H9 (cell line): ENCODE measurements at regions not wholly inside any gene's neighbourhood (a gene's known extent, or its start where the extent isn't known, plus 50 kb on each side); places are given as distances from the start of the nearest gene placed in this dataset.

Experiments used
- DNase-seq: peaks from one replicate; pipeline ENCODE4 v3.0.0-alpha.2; 2017
- H2AFZ ChIP-seq: one replicate; pipeline ENCODE4 v1.6.1; 2013; ENCODE audit warnings: mild to moderate bottlenecking, low read length, control low read depth, moderate library complexity
- H2AK5ac ChIP-seq: 2 replicates; pipeline ENCODE4 v1.6.1; 2013; ENCODE audit warnings: low read length, control low read depth, mixed read lengths; ENCODE audit not compliant: insufficient read length
- H2BK120ac ChIP-seq: one replicate; pipeline ENCODE4 v1.6.1; 2013; ENCODE audit warnings: low read depth, mild to moderate bottlenecking, low read length, control low read depth, inconsistent platforms; ENCODE audit not compliant: poor library complexity, severe bottlenecking
- H2BK12ac ChIP-seq: 2 replicates; pipeline ENCODE4 v1.6.1; 2013; ENCODE audit warnings: low read length, control low read depth, mixed read lengths, low read depth; ENCODE audit not compliant: insufficient read length
- H2BK15ac ChIP-seq: 2 replicates; pipeline ENCODE4 v1.6.1; 2013; ENCODE audit warnings: low read depth, low read length, control low read depth
- H2BK20ac ChIP-seq: one replicate; pipeline ENCODE4 v1.6.1; 2013; ENCODE audit warnings: low read depth, mild to moderate bottlenecking, low read length, control low read depth, inconsistent platforms; ENCODE audit not compliant: poor library complexity, severe bottlenecking
- H2BK5ac ChIP-seq: 2 replicates; pipeline ENCODE4 v1.6.1; 2013; ENCODE audit warnings: low read length, control low read depth, mixed read lengths; ENCODE audit not compliant: insufficient read length
- H3K14ac ChIP-seq: 2 replicates; pipeline ENCODE4 v1.6.1; 2013; ENCODE audit warnings: low read length, control low read depth; ENCODE audit not compliant: insufficient read depth
- H3K18ac ChIP-seq: 2 replicates; pipeline ENCODE4 v1.6.1; 2013; ENCODE audit warnings: low read depth, mild to moderate bottlenecking, mixed read lengths, low read length, control low read depth; ENCODE audit not compliant: insufficient read length
- H3K23ac ChIP-seq: 2 replicates; pipeline ENCODE4 v1.6.1; 2013; ENCODE audit warnings: low read length, control low read depth, mixed read lengths, low read depth; ENCODE audit not compliant: insufficient read length
- H3K23me2 ChIP-seq: 2 replicates; pipeline ENCODE4 v1.6.1; 2013; ENCODE audit warnings: low read depth, mild to moderate bottlenecking, mixed read lengths, low read length, control low read depth; ENCODE audit not compliant: insufficient read length, poor library complexity, severe bottlenecking
- H3K27ac ChIP-seq: 2 replicates; pipeline ENCODE4 v1.5.1; 2013; ENCODE audit warnings: low read length, control low read depth, mixed read lengths, low read depth; ENCODE audit not compliant: insufficient read length
- H3K27me3 ChIP-seq: 2 replicates; pipeline ENCODE4 v1.6.1; 2013; ENCODE audit warnings: low read length, control low read depth, inconsistent platforms; ENCODE audit not compliant: insufficient read depth
- H3K4ac ChIP-seq: 2 replicates; pipeline ENCODE4 v1.6.1; 2013; ENCODE audit warnings: low read depth, mild to moderate bottlenecking, control low read depth, inconsistent platforms, low read length, moderate library complexity
- H3K4me1 ChIP-seq: 2 replicates; pipeline ENCODE4 v1.6.1; 2013; ENCODE audit warnings: low read length, control low read depth, inconsistent platforms; ENCODE audit not compliant: insufficient read depth
- H3K4me2 ChIP-seq: 2 replicates; pipeline ENCODE4 v1.6.1; 2013; ENCODE audit warnings: low read length, control low read depth, mixed read lengths; ENCODE audit not compliant: insufficient read length, insufficient read depth
- H3K56ac ChIP-seq: 2 replicates; pipeline ENCODE4 v1.6.1; 2013; ENCODE audit warnings: low read depth, mild to moderate bottlenecking, mixed read lengths, low read length, control low read depth; ENCODE audit not compliant: insufficient read length
- H3K79me1 ChIP-seq: 2 replicates; pipeline ENCODE4 v1.6.1; 2013; ENCODE audit warnings: low read depth, mild to moderate bottlenecking, moderate library complexity, low read length, control low read depth, inconsistent platforms; ENCODE audit not compliant: insufficient read depth, poor library complexity, severe bottlenecking
- H3K79me2 ChIP-seq: 2 replicates; pipeline ENCODE4 v1.6.1; 2013; ENCODE audit warnings: low read length, control low read depth, inconsistent platforms; ENCODE audit not compliant: insufficient read depth
- H3K9ac ChIP-seq: 2 replicates; pipeline ENCODE4 v1.6.1; 2013; ENCODE audit warnings: low read length, control low read depth, mixed read lengths; ENCODE audit not compliant: insufficient read length; ENCODE audit errors: extremely low read depth
- H3K9me3 ChIP-seq: one replicate; pipeline ENCODE4 v1.6.1; 2013; ENCODE audit warnings: low read depth, low read length, inconsistent platforms; ENCODE audit not compliant: control insufficient read depth
- H3T11ph ChIP-seq: one replicate; pipeline ENCODE4 v1.6.1; 2013; ENCODE audit warnings: mild to moderate bottlenecking, low read length, control low read depth, inconsistent platforms
- H4K20me1 ChIP-seq: one replicate; pipeline ENCODE4 v1.6.1; 2013; ENCODE audit not compliant: control insufficient read depth, insufficient read length, insufficient read depth
- H4K5ac ChIP-seq: 2 replicates; pipeline ENCODE4 v1.6.1; 2013; ENCODE audit warnings: low read depth, mild to moderate bottlenecking, mixed read lengths, low read length, control low read depth; ENCODE audit not compliant: insufficient read length
- H4K8ac ChIP-seq: replicated peaks from 2 replicates; pipeline ENCODE4 v1.6.1; 2013; ENCODE audit warnings: low read length, control low read depth, mixed read lengths, low read depth; ENCODE audit not compliant: insufficient read length
- H4K91ac ChIP-seq: 2 replicates; pipeline ENCODE4 v1.6.1; 2013; ENCODE audit warnings: low read depth, mild to moderate bottlenecking, moderate library complexity, mixed read lengths, low read length, control low read depth; ENCODE audit not compliant: insufficient read length
- H3K27ac Mint-ChIP-seq, 3 experiments: 2 replicates in 2 of 3; 3 replicates in 1 of 3; pipeline ENCODE4 v1.8.0; 2020 to 2021; ENCODE audit warnings: mixed read lengths in 3 of 3, mild to moderate bottlenecking in 1 of 3, moderate library complexity in 1 of 3
- H3K27me3 Mint-ChIP-seq: 2 replicates; pipeline ENCODE4 v1.8.0; 2021; ENCODE audit warnings: low read depth, mild to moderate bottlenecking, moderate library complexity, mixed read lengths
- H3K36me3 Mint-ChIP-seq, 3 experiments: 2 replicates in 2 of 3; 3 replicates in 1 of 3; pipeline ENCODE4 v1.8.0; 2020 to 2021; ENCODE audit warnings: low read depth in 3 of 3, mixed read lengths in 3 of 3; ENCODE audit not compliant: insufficient read depth in 1 of 3
- H3K4me1 Mint-ChIP-seq, 2 experiments: 2 replicates each; pipeline ENCODE4 v1.8.0; 2020; ENCODE audit warnings: mixed read lengths in 2 of 2
- H3K4me3 Mint-ChIP-seq, 2 experiments: 2 replicates in 1 of 2; 3 replicates in 1 of 2; pipeline ENCODE4 v1.8.0; 2020 to 2021; ENCODE audit warnings: mild to moderate bottlenecking in 2 of 2, mixed read lengths in 2 of 2, moderate library complexity in 1 of 2
- H3K9me3 Mint-ChIP-seq, 2 experiments: 2 replicates in 1 of 2; 3 replicates in 1 of 2; pipeline ENCODE4 v1.8.0; 2020; ENCODE audit warnings: mild to moderate bottlenecking in 2 of 2, mixed read lengths in 2 of 2, moderate library complexity in 1 of 2
- WGBS: extraction: QIAGEN DNeasy Blood & Tissue Kit; methylation state at CpG from one replicate; pipeline ENCODE4 v1.1.7; 2013; ENCODE audit warnings: missing lambda C conversion rate, low lambda C conversion rate, mixed read lengths; ENCODE audit not compliant: insufficient read length; ENCODE audit errors: extremely low coverage; 5-methylcytosine and 5-hydroxymethylcytosine counted together
- TF ChIP-seq, protein P1 (sequence below): fragments of 200-600 bp; sonication (generic); conservative IDR thresholded peaks from 3 replicates; pipeline ENCODE4 v1.8.0; 2021; ENCODE audit warnings: antibody characterized with exemption, mild to moderate bottlenecking

DNA sequence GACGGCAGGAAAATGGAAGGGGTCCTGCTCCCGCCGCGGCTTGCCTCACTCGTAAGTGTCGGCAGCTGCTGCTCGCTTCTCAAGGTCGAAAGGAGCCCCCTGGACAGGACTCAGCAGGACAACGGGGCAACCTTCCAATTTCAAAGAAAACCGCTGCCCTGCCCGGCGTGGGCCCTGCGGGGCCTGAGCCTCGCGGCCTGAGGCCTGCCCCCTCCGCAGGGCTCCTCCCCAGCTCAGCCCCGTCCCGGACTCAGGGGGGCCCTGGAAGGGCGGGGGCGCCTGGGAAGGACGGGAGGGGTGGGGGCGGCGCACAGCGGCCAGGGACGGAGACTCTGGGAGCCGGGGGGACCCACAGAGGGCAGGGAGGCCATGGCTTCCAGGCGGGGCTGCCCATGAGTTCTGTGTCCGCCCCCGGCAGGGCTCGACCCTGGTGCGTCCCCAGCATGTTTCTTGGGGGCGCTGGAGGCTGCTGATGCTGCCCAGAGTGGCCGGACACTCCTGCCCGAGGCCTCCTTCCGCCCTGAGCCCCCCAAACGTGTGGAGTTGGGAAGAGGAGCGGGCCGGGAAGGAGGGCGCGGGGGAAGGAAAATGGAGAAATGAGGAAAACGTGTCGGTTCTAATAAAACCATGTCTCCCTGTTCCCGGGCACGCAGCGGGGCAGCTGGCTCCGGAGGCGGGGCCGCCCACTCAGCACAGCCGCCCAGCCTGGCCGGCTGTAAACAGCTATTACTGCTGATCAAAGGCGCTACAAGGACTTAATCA is 114.6 kb downstream of the DLL1 start:
- H3K14ac ChIP-seq, result no peak overlapping the region
- no peaks in the 10 kb centered on the region for H3K23me2 ChIP-seq
- H3K27ac Mint-ChIP-seq, result no peak overlapping the region
- no peak overlapping the region for H3K23ac ChIP-seq
- TF ChIP-seq, protein P1, sequence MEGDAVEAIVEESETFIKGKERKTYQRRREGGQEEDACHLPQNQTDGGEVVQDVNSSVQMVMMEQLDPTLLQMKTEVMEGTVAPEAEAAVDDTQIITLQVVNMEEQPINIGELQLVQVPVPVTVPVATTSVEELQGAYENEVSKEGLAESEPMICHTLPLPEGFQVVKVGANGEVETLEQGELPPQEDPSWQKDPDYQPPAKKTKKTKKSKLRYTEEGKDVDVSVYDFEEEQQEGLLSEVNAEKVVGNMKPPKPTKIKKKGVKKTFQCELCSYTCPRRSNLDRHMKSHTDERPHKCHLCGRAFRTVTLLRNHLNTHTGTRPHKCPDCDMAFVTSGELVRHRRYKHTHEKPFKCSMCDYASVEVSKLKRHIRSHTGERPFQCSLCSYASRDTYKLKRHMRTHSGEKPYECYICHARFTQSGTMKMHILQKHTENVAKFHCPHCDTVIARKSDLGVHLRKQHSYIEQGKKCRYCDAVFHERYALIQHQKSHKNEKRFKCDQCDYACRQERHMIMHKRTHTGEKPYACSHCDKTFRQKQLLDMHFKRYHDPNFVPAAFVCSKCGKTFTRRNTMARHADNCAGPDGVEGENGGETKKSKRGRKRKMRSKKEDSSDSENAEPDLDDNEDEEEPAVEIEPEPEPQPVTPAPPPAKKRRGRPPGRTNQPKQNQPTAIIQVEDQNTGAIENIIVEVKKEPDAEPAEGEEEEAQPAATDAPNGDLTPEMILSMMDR, result no peak
- H4K91ac ChIP-seq, result no peak overlapping the region
- no peak overlapping the region; the same call in 1 of the 2 replicates for H2BK15ac ChIP-seq
- no peaks in the 10 kb centered on the region for H3K4me1 ChIP-seq
- H2AFZ ChIP-seq, result no peak overlapping the region
- no peak overlapping the region for H4K5ac ChIP-seq
- H3K79me2 ChIP-seq, result no peaks in the 10 kb centered on the region
- no peaks in the 10 kb centered on the region for H3K79me1 ChIP-seq
- H3K9ac ChIP-seq, result no peak overlapping the region
- no peaks in the 10 kb centered on the region for H3K9me3 ChIP-seq
- H3K4me3 Mint-ChIP-seq, result no peak overlapping the region
- no peak overlapping the region for H2BK12ac ChIP-seq
- no peak overlapping the region for H2BK120ac ChIP-seq
- H4K8ac ChIP-seq, result no peak overlapping the region
- no CpG with 5 or more reads among the region's 51 CpGs for WGBS
- no peak overlapping the region for H3K4ac ChIP-seq
- H3K18ac ChIP-seq, result no peak overlapping the region
- no peak overlapping the region for H2BK5ac ChIP-seq
- H3K4me1 Mint-ChIP-seq, result no peaks in the 10 kb centered on the region
- H3K36me3 Mint-ChIP-seq, result peaks cover 2 to 4% (median 4%) of the 10 kb centered on the region in 3 experiments; a peak in 5 of 7 replicates
- DNase-seq, result no peak
- H2AK5ac ChIP-seq, result no peak overlapping the region
- no peak overlapping the region for H3K27ac ChIP-seq
- H3K27me3 Mint-ChIP-seq, result peaks cover 6% of the 10 kb centered on the region
- H3T11ph ChIP-seq, result no peak overlapping the region
- peaks cover 9 to 28% of the 10 kb centered on the region in 2 experiments; a peak in 4 of 5 replicates for H3K9me3 Mint-ChIP-seq
- no peak overlapping the region for H3K4me2 ChIP-seq
- H2BK20ac ChIP-seq, result no peak overlapping the region
- H3K56ac ChIP-seq, result no peak overlapping the region
- no peaks in the 10 kb centered on the region for H3K27me3 ChIP-seq
- no peaks in the 10 kb centered on the region for H4K20me1 ChIP-seq
